Activated naive CD4-positive, alpha-beta T cell treated with anti-CD3 and anti-CD28 coated beads, Interleukin-2, amount 10 ng/mL, durations not matched to agents 7 days and 5 days (primary cell): ENCODE measurements at regions not wholly inside any gene's neighbourhood (a gene's known extent, or its start where the extent isn't known, plus 50 kb on each side); places are given as distances from the start of the nearest gene placed in this dataset.

Experiments
- CTCF ChIA-PET: fragments of 350-600 bp; sonication (Branson Sonifier 250); formaldehyde crosslinking; loops from one replicate; lab custom pipeline; 2021; ENCODE audit warnings: antibody characterized with exemption; lab: Charles Lee
- DNase-seq: peaks from one replicate; pipeline ENCODE4 v3.0.0-alpha.2; 2020
- H3K27ac Mint-ChIP-seq: one replicate; pipeline ENCODE4 v1.8.0; 2021; ENCODE audit warnings: mild to moderate bottlenecking, moderate library complexity, mixed read lengths
- H3K27me3 Mint-ChIP-seq: one replicate; pipeline ENCODE4 v1.8.0; 2021; ENCODE audit warnings: mild to moderate bottlenecking, mixed read lengths
- H3K36me3 Mint-ChIP-seq: one replicate; pipeline ENCODE4 v1.8.0; 2021; ENCODE audit warnings: mixed read lengths
- H3K4me1 Mint-ChIP-seq: one replicate; pipeline ENCODE4 v1.8.0; 2021; ENCODE audit warnings: mixed read lengths
- H3K4me3 Mint-ChIP-seq: one replicate; pipeline ENCODE4 v1.8.0; 2021; ENCODE audit warnings: mild to moderate bottlenecking, moderate library complexity, mixed read lengths
- H3K9me3 Mint-ChIP-seq: one replicate; pipeline ENCODE4 v1.8.0; 2021; ENCODE audit warnings: mixed read lengths

GRCh38 chr16:73202161-73202729 lies 154.3 kb upstream of the ZFHX3 start:
- no peaks in the 10 kb centered on the region for H3K36me3 Mint-ChIP-seq
- DNase-seq, result no peak
- no peaks in the 10 kb centered on the region for H3K9me3 Mint-ChIP-seq
- no peak overlapping the region for H3K27ac Mint-ChIP-seq
- CTCF ChIA-PET, result no interaction called here
- H3K4me1 Mint-ChIP-seq, result no peaks in the 10 kb centered on the region
- no peaks in the 10 kb centered on the region for H3K27me3 Mint-ChIP-seq
- H3K4me3 Mint-ChIP-seq, result no peak overlapping the region

GRCh38 chr16:73199214-73199613 lies 151.3 kb upstream of the ZFHX3 start:
- H3K4me3 Mint-ChIP-seq, result no peak overlapping the region
- no peaks in the 10 kb centered on the region for H3K4me1 Mint-ChIP-seq
- no peaks in the 10 kb centered on the region for H3K27me3 Mint-ChIP-seq
- CTCF ChIA-PET, result interaction anchor here (1.1 kb wide), 1 partner anchor 367 kb away, joined by 3 read pairs; no protein-coding TSS in a partner anchor
- DNase-seq, result no peak
- no peak overlapping the region for H3K27ac Mint-ChIP-seq
- no peaks in the 10 kb centered on the region for H3K36me3 Mint-ChIP-seq
- no peaks in the 10 kb centered on the region for H3K9me3 Mint-ChIP-seq

GRCh38 chr16:73198481-73198880 lies 150.6 kb upstream of the ZFHX3 start:
- Mint-ChIP-seq H3K4me3 (no peak overlapping the region), H3K4me1 (no peaks in the 10 kb centered on the region), H3K36me3 (no peaks in the 10 kb centered on the region), H3K27ac (no peak overlapping the region), H3K27me3 (no peaks in the 10 kb centered on the region), H3K9me3 (no peaks in the 10 kb centered on the region)
- DNase-seq, result no peak
- CTCF ChIA-PET, result interaction anchor here (0.7 to 1.1 kb wide), 2 partner anchors 366 to 651 kb away, joined by 3 read pairs; no protein-coding TSS in a partner anchor

- Mint-ChIP-seq H3K36me3 (no peaks in the 10 kb centered on the region), H3K4me1 (no peaks in the 10 kb centered on the region), H3K4me3 (no peak overlapping the region), H3K27ac (no peak overlapping the region), H3K27me3 (no peaks in the 10 kb centered on the region), H3K9me3 (no peaks in the 10 kb centered on the region)
- CTCF ChIA-PET, result interaction anchor here (2.3 kb wide), 1 partner anchor 365 kb away, joined by 12 read pairs; no protein-coding TSS in a partner anchor
- no peak for DNase-seq
Observed at GRCh38 chr16:73197598-73197997, 149.7 kb upstream of the ZFHX3 start.

- peak; percentile 51 for DNase-seq
- H3K4me1 Mint-ChIP-seq, result no peaks in the 10 kb centered on the region
- no peak overlapping the region for H3K27ac Mint-ChIP-seq
- H3K4me3 Mint-ChIP-seq, result no peak overlapping the region
- CTCF ChIA-PET, result interaction anchor here (0.5 to 2.3 kb wide), 7 partner anchors 9 to 1055 kb away, joined by 3 to 12 read pairs (median 3); no protein-coding TSS in a partner anchor
- no peaks in the 10 kb centered on the region for H3K36me3 Mint-ChIP-seq
- H3K27me3 Mint-ChIP-seq, result peaks cover 8% of the 10 kb centered on the region
- no peaks in the 10 kb centered on the region for H3K9me3 Mint-ChIP-seq
Observed at GRCh38 chr16:73196670-73197069, 148.7 kb upstream of the ZFHX3 start.

- Mint-ChIP-seq H3K4me1 (no peaks in the 10 kb centered on the region), H3K36me3 (no peaks in the 10 kb centered on the region), H3K9me3 (no peaks in the 10 kb centered on the region), H3K4me3 (no peak overlapping the region), H3K27me3 (peaks cover 8% of the 10 kb centered on the region), H3K27ac (no peak overlapping the region)
- CTCF ChIA-PET, result no interaction called here
- no peak for DNase-seq
Observed at GRCh38 chr16:73193464-73193863, 145.5 kb upstream of the ZFHX3 start.

GRCh38 chr16:73192232-73192894 lies 144.4 kb upstream of the ZFHX3 start:
- DNase-seq, result no peak

GRCh38 chr16:73191660-73192046 lies 143.7 kb upstream of the ZFHX3 start:
- Mint-ChIP-seq H3K4me1 (no peaks in the 10 kb centered on the region), H3K27ac (no peak overlapping the region), H3K27me3 (peaks cover 8% of the 10 kb centered on the region), H3K9me3 (no peaks in the 10 kb centered on the region), H3K36me3 (no peaks in the 10 kb centered on the region), H3K4me3 (no peak overlapping the region)
- DNase-seq, result no peak
- CTCF ChIA-PET, result interaction anchor here (0.7 to 1.2 kb wide), 2 partner anchors 359 to 553 kb away, joined by 3 read pairs; no protein-coding TSS in a partner anchor

More at GRCh38 chr16:73192232-73192894, 144.4 kb upstream of the ZFHX3 start:
- CTCF ChIA-PET, result interaction anchor here (1.2 kb wide), 1 partner anchor 360 kb away, joined by 3 read pairs; no protein-coding TSS in a partner anchor
- no peaks in the 10 kb centered on the region for H3K4me1 Mint-ChIP-seq
- H3K9me3 Mint-ChIP-seq, result no peaks in the 10 kb centered on the region
- peaks cover 8% of the 10 kb centered on the region for H3K27me3 Mint-ChIP-seq
- no peak overlapping the region for H3K27ac Mint-ChIP-seq
- no peak overlapping the region for H3K4me3 Mint-ChIP-seq
- H3K36me3 Mint-ChIP-seq, result no peaks in the 10 kb centered on the region

GRCh38 chr16:73190688-73191659 lies 143.0 kb upstream of the ZFHX3 start:
- H3K27me3 Mint-ChIP-seq, result peaks cover 8% of the 10 kb centered on the region
- no peaks in the 10 kb centered on the region for H3K4me1 Mint-ChIP-seq
- no peaks in the 10 kb centered on the region for H3K9me3 Mint-ChIP-seq
- no peaks in the 10 kb centered on the region for H3K36me3 Mint-ChIP-seq
- CTCF ChIA-PET, result interaction anchor here (0.7 to 1.2 kb wide), 2 partner anchors 358 to 553 kb away, joined by 3 read pairs; no protein-coding TSS in a partner anchor
- H3K4me3 Mint-ChIP-seq, result no peak overlapping the region
- H3K27ac Mint-ChIP-seq, result no peak overlapping the region
- DNase-seq, result no peak

- CTCF ChIA-PET, result no interaction called here
- peaks cover 8% of the 10 kb centered on the region for H3K27me3 Mint-ChIP-seq
Observed at GRCh38 chr16:73190256-73190655, 142.3 kb upstream of the ZFHX3 start.

GRCh38 chr16:73189136-73189535 lies 141.2 kb upstream of the ZFHX3 start:
- CTCF ChIA-PET, result no interaction called here
- Mint-ChIP-seq H3K9me3 (no peaks in the 10 kb centered on the region), H3K4me3 (no peak overlapping the region), H3K27ac (no peak overlapping the region), H3K27me3 (peaks cover 8% of the 10 kb centered on the region), H3K4me1 (no peaks in the 10 kb centered on the region), H3K36me3 (no peaks in the 10 kb centered on the region)
- no peak for DNase-seq

More at GRCh38 chr16:73190256-73190655, 142.3 kb upstream of the ZFHX3 start:
- H3K9me3 Mint-ChIP-seq, result no peaks in the 10 kb centered on the region
- no peak overlapping the region for H3K27ac Mint-ChIP-seq
- no peak overlapping the region for H3K4me3 Mint-ChIP-seq
- no peaks in the 10 kb centered on the region for H3K36me3 Mint-ChIP-seq
- no peaks in the 10 kb centered on the region for H3K4me1 Mint-ChIP-seq
- DNase-seq, result no peak

GRCh38 chr16:73186752-73187601 lies 139.0 kb upstream of the ZFHX3 start:
- no peaks in the 10 kb centered on the region for H3K9me3 Mint-ChIP-seq
- H3K36me3 Mint-ChIP-seq, result no peaks in the 10 kb centered on the region
- CTCF ChIA-PET, result interaction anchor here (0.6 kb wide), 1 partner anchor 9 kb away, joined by 3 read pairs; no protein-coding TSS in a partner anchor
- H3K4me3 Mint-ChIP-seq, result no peak overlapping the region
- H3K4me1 Mint-ChIP-seq, result no peaks in the 10 kb centered on the region
- no peak overlapping the region for H3K27ac Mint-ChIP-seq
- no peak for DNase-seq
- peaks cover 2% of the 10 kb centered on the region for H3K27me3 Mint-ChIP-seq

- no peak overlapping the region for H3K27ac Mint-ChIP-seq
- no peak for DNase-seq
- H3K4me1 Mint-ChIP-seq, result no peaks in the 10 kb centered on the region
- CTCF ChIA-PET, result no interaction called here
- H3K27me3 Mint-ChIP-seq, result no peaks in the 10 kb centered on the region
- H3K4me3 Mint-ChIP-seq, result no peak overlapping the region
- no peaks in the 10 kb centered on the region for H3K9me3 Mint-ChIP-seq
- H3K36me3 Mint-ChIP-seq, result no peaks in the 10 kb centered on the region
Observed at GRCh38 chr16:73185737-73186136, 137.8 kb upstream of the ZFHX3 start.
